Gastroesophageal sphincter (tissue), 3 donors: ENCODE measurements at regions not wholly inside any gene's neighbourhood (a gene's known extent, or its start where the extent isn't known, plus 50 kb on each side); places are given as distances from the start of the nearest gene placed in this dataset.

ENCODE experiments used
- CTCF ChIP-seq, 4 experiments: fragments of 200-600 bp in 2 of 4; fragments of 450-650 bp in 2 of 4; sonication (generic) in 1 of 4; IDR thresholded peaks; one replicate each; pipeline ENCODE4 v1.5.1; 2017 to 2019; ENCODE audit warnings: antibody characterized with exemption in 4 of 4, mild to moderate bottlenecking in 2 of 4, moderate library complexity in 2 of 4
- POLR2AphosphoS5 ChIP-seq: sonication (generic); formaldehyde crosslinking; IDR thresholded peaks from one replicate; pipeline ENCODE4 v1.6.1; 2017; ENCODE audit warnings: antibody characterized with exemption

GRCh38 chr11:80084608-80085007, 643.8 kb upstream of the TENM4 start:
- TF ChIP-seq POLR2AphosphoS5 = no peak
- no peak for TF ChIP-seq CTCF (IDR thresholded peaks at IDR 0.05)
